ENCODE measurements at regions not wholly inside any gene's neighbourhood (a gene's known extent, or its start where the extent isn't known, plus 50 kb on each side); places are given as distances from the start of the nearest gene placed in this dataset.

DNA sequence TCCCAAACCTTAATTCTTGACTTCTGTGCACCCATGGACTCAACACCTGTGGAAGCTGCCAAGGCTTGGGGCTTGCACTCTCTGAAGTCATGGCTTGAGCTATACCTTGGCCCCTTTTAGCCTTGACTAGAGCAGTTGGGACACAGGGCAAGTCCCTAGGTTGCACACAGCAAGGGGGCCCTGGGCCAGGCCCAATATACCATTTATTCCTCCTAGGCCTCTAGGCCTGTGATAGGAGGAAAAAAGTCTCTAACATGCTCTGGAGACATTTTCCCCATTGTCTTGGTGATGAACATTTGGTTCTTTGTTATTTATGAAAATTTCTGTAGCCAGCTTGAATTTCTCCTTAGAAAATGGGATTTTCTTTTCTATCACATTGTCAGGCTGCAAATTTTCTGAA is 186.1 kb downstream of the SEMA6D start:
- peaks cover 0 to 2% (median 2%) of the 10 kb centered on the region in 3 donors for H3K27me3 Mint-ChIP-seq (ENCODE audit: low read depth in 3 of 3)
- H3K4me3 Mint-ChIP-seq, result no peak overlapping the region
- Histone ChIP-seq H3K4me2 (replicated peaks; ENCODE audit: extremely low read depth, low read length, poor library complexity, severe bottlenecking) (no peak overlapping the region), H3K9me3 (replicated peaks in 1 of 2; ENCODE audit: control insufficient read depth in 1 of 2, insufficient read depth in 1 of 2, low read length in 2 of 2) (peaks cover 17 to 20% of the 10 kb centered on the region in 2 donors), H3K27me3 (ENCODE audit: control insufficient read depth in 2 of 2, insufficient read depth in 2 of 2, low read length in 2 of 2) (no peaks in the 10 kb centered on the region), H3K9ac (ENCODE audit: insufficient read depth, low read length, poor library complexity, severe bottlenecking) (no peak overlapping the region), H3K79me2 (ENCODE audit: insufficient read depth, low read length) (no peaks in the 10 kb centered on the region), H3K36me3 (replicated peaks in 1 of 2; ENCODE audit: control insufficient read depth in 1 of 2, insufficient read depth in 2 of 2, low read length in 2 of 2) (no peaks in the 10 kb centered on the region), H4K20me1 (ENCODE audit: insufficient read depth, low read length) (no peaks in the 10 kb centered on the region), H2AFZ (ENCODE audit: insufficient read depth, low read depth, low read length, poor library complexity, severe bottlenecking) (no peak overlapping the region), H3K27ac (ENCODE audit: low read depth in 1 of 2, low read length in 2 of 2) (no peak overlapping the region), H3K4me3 (replicated peaks in 1 of 3; ENCODE audit: low read depth in 2 of 3, low read length in 3 of 3) (no peak overlapping the region), H3K4me1 (ENCODE audit: control insufficient read depth in 1 of 2, insufficient read depth in 2 of 2, low read length in 2 of 2) (no peaks in the 10 kb centered on the region)
- no peak for DNase-seq
- no peak overlapping the region for H3K27ac Mint-ChIP-seq
- H3K36me3 Mint-ChIP-seq, result no peaks in the 10 kb centered on the region
- H3K4me1 Mint-ChIP-seq, result no peaks in the 10 kb centered on the region
- peaks cover 7 to 28% (median 21%) of the 10 kb centered on the region in 7 donors for H3K9me3 Mint-ChIP-seq
- intact Hi-C loops (cut with micrococcal nuclease), result no loop called here
- TF ChIP-seq, protein P1, sequence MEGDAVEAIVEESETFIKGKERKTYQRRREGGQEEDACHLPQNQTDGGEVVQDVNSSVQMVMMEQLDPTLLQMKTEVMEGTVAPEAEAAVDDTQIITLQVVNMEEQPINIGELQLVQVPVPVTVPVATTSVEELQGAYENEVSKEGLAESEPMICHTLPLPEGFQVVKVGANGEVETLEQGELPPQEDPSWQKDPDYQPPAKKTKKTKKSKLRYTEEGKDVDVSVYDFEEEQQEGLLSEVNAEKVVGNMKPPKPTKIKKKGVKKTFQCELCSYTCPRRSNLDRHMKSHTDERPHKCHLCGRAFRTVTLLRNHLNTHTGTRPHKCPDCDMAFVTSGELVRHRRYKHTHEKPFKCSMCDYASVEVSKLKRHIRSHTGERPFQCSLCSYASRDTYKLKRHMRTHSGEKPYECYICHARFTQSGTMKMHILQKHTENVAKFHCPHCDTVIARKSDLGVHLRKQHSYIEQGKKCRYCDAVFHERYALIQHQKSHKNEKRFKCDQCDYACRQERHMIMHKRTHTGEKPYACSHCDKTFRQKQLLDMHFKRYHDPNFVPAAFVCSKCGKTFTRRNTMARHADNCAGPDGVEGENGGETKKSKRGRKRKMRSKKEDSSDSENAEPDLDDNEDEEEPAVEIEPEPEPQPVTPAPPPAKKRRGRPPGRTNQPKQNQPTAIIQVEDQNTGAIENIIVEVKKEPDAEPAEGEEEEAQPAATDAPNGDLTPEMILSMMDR (IDR thresholded peaks at IDR 0.05), result no peak

DNA sequence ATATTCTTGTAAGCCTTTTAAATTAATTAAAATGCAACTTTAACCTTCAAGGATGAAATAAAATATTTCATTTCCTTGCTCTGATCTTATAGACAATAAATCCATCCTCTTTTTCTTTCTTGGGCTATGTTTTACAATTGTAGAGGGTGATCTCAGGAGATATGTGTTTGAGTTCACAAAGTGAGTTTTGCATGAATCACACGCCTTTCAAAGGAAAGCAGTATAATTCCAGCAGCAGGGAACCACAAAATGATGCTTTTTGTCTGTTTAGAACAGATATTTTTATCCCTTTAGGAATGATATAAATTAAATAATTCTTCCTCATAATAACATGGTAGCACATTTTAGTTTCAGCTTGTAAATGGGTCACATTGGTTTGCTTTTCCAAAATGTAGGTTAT is 191.2 kb downstream of the SEMA6D start:
- Mint-ChIP-seq H3K4me1 (no peaks in the 10 kb centered on the region), H3K4me3 (no peak overlapping the region), H3K36me3 (no peaks in the 10 kb centered on the region), H3K27me3 (ENCODE audit: low read depth in 3 of 3) (peaks cover 0 to 2% (median 2%) of the 10 kb centered on the region in 3 donors), H3K9me3 (peaks cover 4 to 13% (median 10%) of the 10 kb centered on the region in 7 donors), H3K27ac (no peak overlapping the region)
- TF ChIP-seq, protein P1 (IDR thresholded peaks at IDR 0.05), result no peak
- no CpG with 5 or more reads among the region's 1 CpG for WGBS (ENCODE audit: insufficient coverage)
- peaks cover 6 to 10% of the 10 kb centered on the region in 2 donors for H3K9me3 ChIP-seq (replicated peaks in 1 of 2; ENCODE audit: control insufficient read depth in 1 of 2, insufficient read depth in 1 of 2, low read length in 2 of 2)
- intact Hi-C loops (cut with micrococcal nuclease), result no loop called here
- H3K27me3 ChIP-seq (ENCODE audit: control insufficient read depth in 2 of 2, insufficient read depth in 2 of 2, low read length in 2 of 2), result no peaks in the 10 kb centered on the region
- no peak overlapping the region for H2AFZ ChIP-seq (ENCODE audit: insufficient read depth, low read depth, low read length, poor library complexity, severe bottlenecking)
- no peak overlapping the region for H3K27ac ChIP-seq (ENCODE audit: low read depth in 1 of 2, low read length in 2 of 2)
- no peak overlapping the region for H3K4me2 ChIP-seq (replicated peaks; ENCODE audit: extremely low read depth, low read length, poor library complexity, severe bottlenecking)
- H3K79me2 ChIP-seq (ENCODE audit: insufficient read depth, low read length), result no peaks in the 10 kb centered on the region
- no peaks in the 10 kb centered on the region for H3K4me1 ChIP-seq (ENCODE audit: control insufficient read depth in 1 of 2, insufficient read depth in 2 of 2, low read length in 2 of 2)
- H3K4me3 ChIP-seq (replicated peaks in 1 of 3; ENCODE audit: low read depth in 2 of 3, low read length in 3 of 3), result no peak overlapping the region
- H4K20me1 ChIP-seq (ENCODE audit: insufficient read depth, low read length), result no peaks in the 10 kb centered on the region
- H3K36me3 ChIP-seq (replicated peaks in 1 of 2; ENCODE audit: control insufficient read depth in 1 of 2, insufficient read depth in 2 of 2, low read length in 2 of 2), result no peaks in the 10 kb centered on the region
- no peak for DNase-seq
- H3K9ac ChIP-seq (ENCODE audit: insufficient read depth, low read length, poor library complexity, severe bottlenecking), result no peak overlapping the region

Data from CD14-positive monocyte (primary cell).